Stimulated activated memory B cell treated with anti-CD40 and anti-IgM and Interleukin-4, amounts not matched to agents 10 μg/mL and 1 μg/mL and 100 μg/mL, for 72 hours (primary cell): ENCODE measurements at regions not wholly inside any gene's neighbourhood (a gene's known extent, or its start where the extent isn't known, plus 50 kb on each side); places are given as distances from the start of the nearest gene placed in this dataset.

Experiments used
- ATAC-seq: fragments of 150-1000 bp; cut with Tn5 transposase; 2 replicates; pipeline ENCODE4 v1.10.0; 2021
- H3K27ac Mint-ChIP-seq: one replicate; pipeline ENCODE4 v1.8.0; 2022; ENCODE audit warnings: mild to moderate bottlenecking, mixed read lengths
- H3K27me3 Mint-ChIP-seq: one replicate; pipeline ENCODE4 v1.8.0; 2022; ENCODE audit warnings: mixed read lengths
- H3K36me3 Mint-ChIP-seq: one replicate; pipeline ENCODE4 v1.8.0; 2022; ENCODE audit warnings: mixed read lengths
- H3K4me1 Mint-ChIP-seq: one replicate; pipeline ENCODE4 v1.8.0; 2022; ENCODE audit warnings: mixed read lengths
- H3K4me3 Mint-ChIP-seq: one replicate; pipeline ENCODE4 v1.8.0; 2022; ENCODE audit warnings: mild to moderate bottlenecking, moderate library complexity, mixed read lengths
- H3K9me3 Mint-ChIP-seq: one replicate; pipeline ENCODE4 v1.8.0; 2022; ENCODE audit warnings: mixed read lengths

DNA sequence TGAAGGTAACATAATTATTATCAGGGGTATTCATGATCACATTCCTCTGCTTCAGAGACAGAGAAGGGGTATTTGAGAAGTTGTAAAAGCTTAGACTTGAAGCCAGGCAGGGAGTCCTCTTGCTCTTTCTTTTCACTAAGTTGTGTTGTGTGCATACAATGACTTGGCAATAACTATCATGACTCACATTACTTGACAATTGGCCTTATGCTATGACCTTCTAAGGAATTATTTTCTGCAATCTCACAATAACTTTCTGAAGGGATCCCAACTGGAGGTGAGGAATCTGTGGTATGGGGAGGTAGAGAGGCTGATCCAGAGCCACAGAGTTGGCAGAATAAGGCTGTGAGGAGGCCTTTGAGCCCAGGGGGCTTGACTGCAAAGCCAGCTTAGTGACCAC is 622.3 kb downstream of the MTRR start:
- no peak overlapping the region for H3K27ac Mint-ChIP-seq
- H3K36me3 Mint-ChIP-seq: no peaks in the 10 kb centered on the region
- no peaks in the 10 kb centered on the region for H3K27me3 Mint-ChIP-seq
- no peaks in the 10 kb centered on the region for H3K4me1 Mint-ChIP-seq
- H3K4me3 Mint-ChIP-seq: no peak overlapping the region
- ATAC-seq: no peak
- peaks cover 11% of the 10 kb centered on the region for H3K9me3 Mint-ChIP-seq

DNA sequence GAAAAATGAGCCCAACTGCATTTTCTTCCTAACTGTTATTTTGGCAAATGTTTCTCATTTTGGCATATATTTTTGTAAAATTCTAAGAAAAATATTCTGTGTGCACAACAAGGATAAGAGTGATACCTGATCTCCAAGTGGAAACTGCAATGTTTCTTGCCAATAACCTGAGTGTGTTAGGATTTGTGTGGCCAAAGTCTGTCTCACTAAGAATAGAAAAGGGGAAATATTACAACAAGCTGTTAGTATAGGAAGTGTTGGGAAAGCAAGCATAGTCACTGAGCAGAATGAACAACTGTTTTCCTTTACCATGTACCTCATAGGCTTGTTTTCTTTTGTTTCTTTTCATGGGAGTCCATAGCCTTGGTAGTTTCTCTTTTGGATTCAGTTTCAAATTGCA is 624.2 kb downstream of the MTRR start:
- Mint-ChIP-seq H3K36me3 (no peaks in the 10 kb centered on the region), H3K4me3 (no peak overlapping the region), H3K27ac (no peak overlapping the region), H3K9me3 (peaks cover 27% of the 10 kb centered on the region), H3K4me1 (no peaks in the 10 kb centered on the region), H3K27me3 (no peaks in the 10 kb centered on the region)
- no peak for ATAC-seq

GRCh38 chr5:8500426-8500825 is 631.5 kb downstream of the MTRR start:
- ATAC-seq: no peak
- Mint-ChIP-seq H3K27me3 (no peaks in the 10 kb centered on the region), H3K36me3 (no peaks in the 10 kb centered on the region), H3K4me3 (no peak overlapping the region), H3K4me1 (no peaks in the 10 kb centered on the region), H3K27ac (no peak overlapping the region), H3K9me3 (peaks cover 25% of the 10 kb centered on the region)

DNA sequence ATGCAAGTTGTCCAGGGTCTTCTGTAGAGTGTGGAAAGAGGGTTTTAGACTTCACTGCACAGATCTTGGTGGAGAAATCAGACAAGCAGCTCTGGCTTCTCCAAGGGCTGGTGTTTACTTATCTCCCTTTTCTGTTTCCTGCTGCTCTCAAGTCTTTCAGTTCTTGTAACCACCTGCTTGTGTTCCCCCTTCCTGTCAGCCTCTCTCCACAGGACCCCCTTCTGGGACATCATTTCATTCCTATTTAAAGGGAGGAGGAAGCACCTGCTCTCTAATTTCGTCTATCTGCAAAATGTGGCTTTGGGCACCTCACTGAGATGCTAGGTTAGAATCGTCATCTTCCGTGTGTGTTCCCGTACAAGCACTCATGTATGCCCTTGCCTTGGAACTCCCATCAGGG is 636.2 kb downstream of the MTRR start:
- Mint-ChIP-seq H3K4me1 (no peaks in the 10 kb centered on the region), H3K4me3 (no peak overlapping the region), H3K9me3 (peaks cover 5% of the 10 kb centered on the region), H3K27ac (no peak overlapping the region), H3K36me3 (no peaks in the 10 kb centered on the region), H3K27me3 (no peaks in the 10 kb centered on the region)
- no peak for ATAC-seq

DNA sequence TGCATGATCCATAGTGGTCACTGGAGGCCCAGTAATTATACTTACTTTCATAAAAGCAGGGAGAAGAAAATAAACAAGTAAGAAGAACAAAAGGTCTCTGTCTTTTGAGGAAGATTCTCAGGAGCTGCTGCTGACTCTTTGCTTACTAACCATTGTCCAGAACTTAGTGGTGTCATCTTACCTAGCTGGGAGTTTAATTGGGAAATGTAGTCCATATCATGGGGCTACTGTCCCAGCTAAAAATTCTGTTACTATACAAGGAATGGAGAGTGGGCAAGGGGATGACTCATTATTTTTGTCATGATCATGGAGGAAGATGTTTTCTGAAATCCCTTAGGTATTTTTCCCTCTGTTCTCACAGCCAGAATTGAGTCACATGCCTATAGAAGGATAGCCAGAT is 639.3 kb downstream of the MTRR start:
- Mint-ChIP-seq H3K36me3 (no peaks in the 10 kb centered on the region), H3K27me3 (no peaks in the 10 kb centered on the region), H3K4me3 (no peak overlapping the region), H3K27ac (no peak overlapping the region), H3K9me3 (peaks cover 10% of the 10 kb centered on the region), H3K4me1 (no peaks in the 10 kb centered on the region)
- ATAC-seq: no peak

- H3K9me3 Mint-ChIP-seq: peaks cover 10% of the 10 kb centered on the region
- H3K36me3 Mint-ChIP-seq: no peaks in the 10 kb centered on the region
- no peak for ATAC-seq
- no peak overlapping the region for H3K4me3 Mint-ChIP-seq
- H3K27me3 Mint-ChIP-seq: no peaks in the 10 kb centered on the region
- no peaks in the 10 kb centered on the region for H3K4me1 Mint-ChIP-seq
- H3K27ac Mint-ChIP-seq: no peak overlapping the region
Observed at GRCh38 chr5:8516356-8516755, 647.4 kb downstream of the MTRR start.

- Mint-ChIP-seq H3K4me1 (no peaks in the 10 kb centered on the region), H3K4me3 (no peak overlapping the region), H3K9me3 (peaks cover 7% of the 10 kb centered on the region), H3K36me3 (no peaks in the 10 kb centered on the region), H3K27ac (no peak overlapping the region), H3K27me3 (no peaks in the 10 kb centered on the region)
- ATAC-seq: no peak
Observed at GRCh38 chr5:8517456-8517855, 648.5 kb downstream of the MTRR start.

DNA sequence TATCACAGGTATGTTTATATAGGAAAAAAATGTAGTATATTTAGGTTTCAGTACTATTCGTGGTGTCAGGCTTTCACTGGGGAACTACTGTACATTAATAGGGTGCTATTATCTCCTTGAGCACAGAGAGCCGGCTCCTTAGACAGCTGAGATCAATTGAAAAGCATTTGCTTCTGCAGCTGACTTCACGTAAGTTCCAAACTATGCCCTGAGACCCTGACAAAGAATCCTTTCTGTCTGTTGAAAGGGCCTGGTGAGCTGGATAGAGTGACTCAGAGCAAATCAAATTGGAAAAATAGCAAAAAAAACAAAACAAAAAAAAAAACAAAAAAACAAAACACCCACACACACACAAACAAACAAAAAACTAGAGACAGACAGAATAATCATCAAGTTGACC is 652.0 kb downstream of the MTRR start:
- no peaks in the 10 kb centered on the region for H3K36me3 Mint-ChIP-seq
- no peak overlapping the region for H3K27ac Mint-ChIP-seq
- no peaks in the 10 kb centered on the region for H3K27me3 Mint-ChIP-seq
- no peak overlapping the region for H3K4me3 Mint-ChIP-seq
- H3K9me3 Mint-ChIP-seq: no peaks in the 10 kb centered on the region
- H3K4me1 Mint-ChIP-seq: no peaks in the 10 kb centered on the region
- no peak for ATAC-seq

- H3K9me3 Mint-ChIP-seq: no peaks in the 10 kb centered on the region
- no peaks in the 10 kb centered on the region for H3K36me3 Mint-ChIP-seq
- ATAC-seq: no peak
- no peak overlapping the region for H3K27ac Mint-ChIP-seq
- no peaks in the 10 kb centered on the region for H3K27me3 Mint-ChIP-seq
- no peak overlapping the region for H3K4me3 Mint-ChIP-seq
- no peaks in the 10 kb centered on the region for H3K4me1 Mint-ChIP-seq
Observed at GRCh38 chr5:8521991-8522390, 653.0 kb downstream of the MTRR start.

GRCh38 chr5:8522646-8523045 is 653.7 kb downstream of the MTRR start:
- H3K27ac Mint-ChIP-seq: no peak overlapping the region
- H3K9me3 Mint-ChIP-seq: no peaks in the 10 kb centered on the region
- no peak overlapping the region for H3K4me3 Mint-ChIP-seq
- ATAC-seq: no peak
- no peaks in the 10 kb centered on the region for H3K36me3 Mint-ChIP-seq
- no peaks in the 10 kb centered on the region for H3K27me3 Mint-ChIP-seq
- no peaks in the 10 kb centered on the region for H3K4me1 Mint-ChIP-seq

DNA sequence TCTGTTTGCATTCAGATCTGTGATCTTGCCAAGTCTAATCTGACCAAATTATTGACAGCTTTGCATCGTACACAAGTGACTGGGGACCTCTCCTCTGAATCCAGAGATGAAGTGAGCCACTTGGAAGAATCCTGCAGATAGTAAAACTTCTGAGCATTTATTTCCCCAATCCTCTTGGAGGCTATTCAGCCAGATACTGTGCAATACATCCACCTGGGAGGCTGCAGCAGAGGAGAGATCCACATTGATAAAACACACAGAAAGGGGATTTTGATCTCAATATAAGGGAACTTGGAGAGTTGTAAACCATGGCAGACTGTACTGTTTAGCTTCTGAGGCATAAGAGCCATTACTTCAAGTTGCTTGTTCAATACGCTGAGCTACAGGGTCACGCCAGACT is 654.6 kb downstream of the MTRR start:
- H3K36me3 Mint-ChIP-seq: no peaks in the 10 kb centered on the region
- H3K27ac Mint-ChIP-seq: no peak overlapping the region
- H3K27me3 Mint-ChIP-seq: no peaks in the 10 kb centered on the region
- no peaks in the 10 kb centered on the region for H3K4me1 Mint-ChIP-seq
- no peak overlapping the region for H3K4me3 Mint-ChIP-seq
- ATAC-seq: no peak
- no peaks in the 10 kb centered on the region for H3K9me3 Mint-ChIP-seq

DNA sequence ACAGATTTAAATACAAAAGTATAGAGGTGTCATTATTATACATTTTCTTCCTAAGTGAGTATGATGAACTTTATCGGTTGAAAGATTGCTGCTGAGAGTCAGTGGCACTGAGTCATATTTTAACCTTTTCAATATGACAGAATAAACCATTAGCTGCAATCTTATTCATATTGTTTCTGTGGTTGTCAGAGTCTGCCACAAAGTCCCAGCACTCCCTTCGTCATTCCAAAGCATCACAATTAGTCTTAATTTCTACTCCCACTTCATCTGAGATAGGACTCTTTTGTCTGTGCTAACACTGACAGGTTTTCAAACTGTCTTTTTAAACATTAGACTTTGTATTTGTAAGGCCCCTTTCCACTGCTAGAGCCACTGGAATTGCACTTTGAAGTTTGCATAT is 656.9 kb downstream of the MTRR start:
- H3K4me3 Mint-ChIP-seq: no peak overlapping the region
- no peak overlapping the region for H3K27ac Mint-ChIP-seq
- no peaks in the 10 kb centered on the region for H3K36me3 Mint-ChIP-seq
- H3K27me3 Mint-ChIP-seq: no peaks in the 10 kb centered on the region
- ATAC-seq: no peak
- no peaks in the 10 kb centered on the region for H3K9me3 Mint-ChIP-seq
- no peaks in the 10 kb centered on the region for H3K4me1 Mint-ChIP-seq

GRCh38 chr5:8528106-8528505 is 659.2 kb downstream of the MTRR start:
- Mint-ChIP-seq H3K9me3 (no peaks in the 10 kb centered on the region), H3K36me3 (no peaks in the 10 kb centered on the region), H3K4me1 (no peaks in the 10 kb centered on the region), H3K27ac (no peak overlapping the region), H3K27me3 (no peaks in the 10 kb centered on the region), H3K4me3 (no peak overlapping the region)
- ATAC-seq: no peak

DNA sequence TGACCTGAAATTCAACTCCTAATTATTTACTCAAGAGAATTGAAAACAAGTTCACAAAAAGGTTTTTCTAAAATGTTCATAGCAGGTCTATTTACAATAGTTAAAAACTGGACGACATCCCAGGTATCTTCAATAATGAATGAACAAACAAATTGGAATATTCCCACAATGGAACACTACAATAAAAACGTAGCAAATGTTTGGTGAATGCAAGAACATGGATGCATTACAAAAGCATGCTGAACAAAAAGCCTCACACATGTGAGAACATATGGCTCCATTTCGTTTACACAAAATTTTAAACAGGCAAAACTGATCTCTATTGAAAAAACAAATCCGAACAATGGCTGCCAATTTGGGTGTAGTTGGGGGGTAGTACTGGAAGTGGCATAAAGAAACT is 669.9 kb downstream of the MTRR start:
- H3K36me3 Mint-ChIP-seq: no peaks in the 10 kb centered on the region
- H3K27me3 Mint-ChIP-seq: no peaks in the 10 kb centered on the region
- ATAC-seq: no peak
- H3K9me3 Mint-ChIP-seq: peaks cover 2% of the 10 kb centered on the region
- H3K27ac Mint-ChIP-seq: no peak overlapping the region
- no peak overlapping the region for H3K4me3 Mint-ChIP-seq
- no peaks in the 10 kb centered on the region for H3K4me1 Mint-ChIP-seq

DNA sequence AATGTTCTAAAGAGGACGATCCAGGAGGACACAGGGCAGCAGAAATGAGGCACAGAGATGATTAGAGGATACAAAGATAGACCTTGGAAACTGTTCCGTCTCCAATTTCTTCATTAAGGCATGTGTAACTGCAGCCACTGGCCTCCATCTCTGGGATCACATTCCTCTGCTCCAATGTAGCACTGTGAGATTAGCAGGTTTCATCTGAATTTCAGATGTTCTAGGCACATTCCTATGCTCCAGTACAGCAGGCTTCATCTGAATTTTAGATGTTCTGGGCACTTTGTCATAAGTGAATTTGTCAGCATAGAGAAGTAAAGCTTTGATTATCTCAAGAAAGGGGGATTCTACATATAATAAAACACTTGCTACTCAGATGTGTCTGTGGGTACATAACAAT is 671.4 kb downstream of the MTRR start:
- H3K9me3 Mint-ChIP-seq: peaks cover 2% of the 10 kb centered on the region
- no peak for ATAC-seq
- no peaks in the 10 kb centered on the region for H3K4me1 Mint-ChIP-seq
- H3K27ac Mint-ChIP-seq: no peak overlapping the region
- no peaks in the 10 kb centered on the region for H3K27me3 Mint-ChIP-seq
- H3K4me3 Mint-ChIP-seq: no peak overlapping the region
- no peaks in the 10 kb centered on the region for H3K36me3 Mint-ChIP-seq

GRCh38 chr5:8550921-8551320 is 682.0 kb downstream of the MTRR start:
- Mint-ChIP-seq H3K27ac (no peak overlapping the region), H3K4me1 (no peaks in the 10 kb centered on the region), H3K9me3 (peaks cover 8% of the 10 kb centered on the region), H3K4me3 (no peak overlapping the region), H3K36me3 (no peaks in the 10 kb centered on the region), H3K27me3 (no peaks in the 10 kb centered on the region)
- ATAC-seq: peak; percentile 20

DNA sequence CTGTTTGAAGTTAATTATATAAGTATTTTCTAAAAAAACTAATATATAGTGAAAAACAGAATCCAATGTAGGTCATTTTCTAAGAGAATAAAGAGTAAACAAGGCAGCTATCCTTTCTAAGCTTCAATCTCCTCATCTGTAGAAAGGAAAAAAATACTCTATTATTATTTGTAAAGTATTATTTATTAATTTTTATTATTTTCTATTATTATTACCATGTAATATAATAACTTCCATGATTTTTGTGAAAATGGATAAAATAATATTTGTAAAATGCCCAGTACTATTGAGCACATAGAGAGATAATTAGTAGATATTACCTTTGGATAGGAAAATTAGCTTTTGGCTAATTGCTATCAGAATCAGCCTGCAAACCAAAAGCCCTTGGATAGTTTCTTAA is 684.4 kb downstream of the MTRR start:
- no peak overlapping the region for H3K4me3 Mint-ChIP-seq
- H3K9me3 Mint-ChIP-seq: peaks cover 11% of the 10 kb centered on the region
- H3K4me1 Mint-ChIP-seq: no peaks in the 10 kb centered on the region
- H3K27ac Mint-ChIP-seq: no peak overlapping the region
- H3K27me3 Mint-ChIP-seq: no peaks in the 10 kb centered on the region
- H3K36me3 Mint-ChIP-seq: no peaks in the 10 kb centered on the region
- no peak for ATAC-seq
